Heart left ventricle (tissue), 16 donors: ENCODE measurements at regions not wholly inside any gene's neighbourhood (a gene's known extent, or its start where the extent isn't known, plus 50 kb on each side); places are given as distances from the start of the nearest gene placed in this dataset.

ENCODE experiments used
- ATAC-seq, 4 donors: fragments of 200-7000 bp; cut with Tn5 transposase; one replicate each; pipeline ENCODE4 v1.9.1; 2020 to 2022; ENCODE audit warnings: moderate library complexity in 4 of 4, mild to moderate bottlenecking in 3 of 4, moderate number of reproducible peaks in 1 of 4
- DNase-seq, 5 donors: peaks; one replicate each; pipeline ENCODE4 v3.0.0-alpha.2; 2020
- H3K27ac ChIP-seq, 12 donors: fragments of 200-600 bp; sonication (generic) in 4 of 12; one replicate each; pipeline versions ENCODE4 v1.5.0 to v1.8.0; 2016 to 2022; ENCODE audit warnings: mild to moderate bottlenecking in 2 of 12
- H3K27me3 ChIP-seq, 9 donors: fragments of 200-600 bp; sonication (generic) in 2 of 9; one replicate each; pipeline versions ENCODE4 v1.5.1 to v1.8.0; 2016 to 2022; ENCODE audit warnings: mild to moderate bottlenecking in 3 of 9
- H3K36me3 ChIP-seq, 9 donors: fragments of 200-600 bp; sonication (generic) in 2 of 9; one replicate each; pipeline versions ENCODE4 v1.5.0 to v1.8.0; 2018 to 2022; ENCODE audit warnings: mild to moderate bottlenecking in 2 of 9
- H3K4me1 ChIP-seq, 12 donors: fragments of 200-600 bp; sonication (generic) in 4 of 12; one replicate each; pipeline versions ENCODE4 v1.5.0 to v1.8.0; 2016 to 2022; ENCODE audit warnings: mild to moderate bottlenecking in 3 of 12
- H3K4me3 ChIP-seq, 12 donors: fragments of 200-600 bp; sonication (generic) in 4 of 12; one replicate each; pipeline versions ENCODE4 v1.5.0 to v1.8.0; 2017 to 2022; ENCODE audit warnings: mild to moderate bottlenecking in 9 of 12, moderate library complexity in 4 of 12
- H3K9me3 ChIP-seq, 12 donors: fragments of 200-600 bp; sonication (generic) in 4 of 12; one replicate each; pipeline versions ENCODE4 v1.5.0 to v1.8.0; 2016 to 2022; ENCODE audit warnings: mild to moderate bottlenecking in 1 of 12
- CTCF ChIP-seq, 12 donors: fragments of 200-600 bp; sonication (generic) in 4 of 12; IDR thresholded peaks; one replicate each; pipeline versions ENCODE4 v1.5.0 to v1.8.0; 2018 to 2022; ENCODE audit warnings: antibody characterized with exemption in 12 of 12, mild to moderate bottlenecking in 5 of 12
- POLR2A ChIP-seq, 2 donors: fragments of 450-650 bp; IDR thresholded peaks; one replicate each; pipeline ENCODE4 v1.6.1; 2017; ENCODE audit warnings: antibody characterized with exemption in 2 of 2, mild to moderate bottlenecking in 2 of 2, moderate library complexity in 2 of 2
- WGBS, 4 donors: extraction: QIAGEN DNeasy Blood & Tissue Kit in 2 of 4; methylation state at CpG; one replicate each; pipeline versions ENCODE4 v1.1.5 to v1.1.7; 2013 to 2018; 5-methylcytosine and 5-hydroxymethylcytosine counted together
- intact Hi-C, 10 donors: fragments of 100-400 bp; cut with DNase I; formaldehyde crosslinking; loops; one replicate each; pipeline versions ENCODE4 v1.11.1 to v1.14.2; 2022
- donor health status: ischemic (EF 13 %, LVEDD 7.1; RV severe dilation, severe dysfunction).
- donor health status: healthy with polysubstance abuse.
- donor health status: DM: no; HTN: yes; CAD: no.
- donor health status: DM: no; HTN: no; CAD: no.
- donor health status: ischemic (EF 25% LVEDD 6.9; RV normal size, moderate dysfunction).
- donor health status: ischemic (EF 25% LVEDD 5.7; RV mildly dilated, moderate dysfunction).
- donor health status: healthy.
- donor health status: DM: yes; HTN: yes; CAD: no.
- donor health status: ischemic (EF 35%, LVEDD 5.7; RV mildly dilated, moderate dysfunction).
- donor health status: nonischemic (EF 11% LVEDD 7.7; RV severe dilation, severe dysfunction).
- donor health status: DM: yes; HTN: yes; CAD: no.
- donor health status: PGD.
- donor health status: ischemic (EF 29% LVEDD 5.4; RV normal size, mild dysfunction).
- donor health status: nonischemic (EF 23%, LVEDD 6.1; RV moderate dilation, normal function).

- H3K9me3 ChIP-seq, result no peaks in the 10 kb centered on the region
- peaks cover 0 to 11% (median 0%) of the 10 kb centered on the region in 9 donors for H3K27me3 ChIP-seq
- no peak overlapping the region for H3K4me3 ChIP-seq
- H3K27ac ChIP-seq, result no peak overlapping the region
- no peak for TF ChIP-seq CTCF (IDR thresholded peaks at IDR 0.05)
- TF ChIP-seq POLR2A (IDR thresholded peaks at IDR 0.05), result no peak
- H3K4me1 ChIP-seq, result no peaks in the 10 kb centered on the region
- no peak for DNase-seq
- ATAC-seq, result no peak
- 46 to 67% (median 62%) methylated on average over 1 of the region's 1 CpG for WGBS, 4 donors
- intact Hi-C loops, result no loop called here
- no peaks in the 10 kb centered on the region for H3K36me3 ChIP-seq
These were observed 332.4 kb upstream of the BRINP1 start for GRCh38 chr9:119701651-119702050.

DNA sequence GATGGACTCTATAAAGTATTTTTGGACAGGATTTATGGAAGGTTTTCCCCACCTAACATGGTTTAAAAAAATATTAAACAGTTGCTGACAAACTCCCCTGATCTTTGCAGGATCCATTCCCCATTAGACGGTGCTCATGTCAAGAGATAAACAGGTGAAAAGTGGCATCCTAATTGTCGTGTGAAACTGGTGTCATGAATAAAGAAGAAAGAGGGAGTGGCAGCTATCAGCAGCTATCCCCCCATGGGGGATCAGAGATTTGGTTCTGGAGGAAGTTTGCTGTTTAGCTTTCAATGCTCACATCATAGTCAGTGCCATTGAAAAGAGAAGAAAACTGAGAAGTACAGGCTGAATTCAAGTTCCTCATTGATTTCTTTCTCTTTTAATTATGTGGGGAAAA, 329.3 kb upstream of the BRINP1 start:
- TF ChIP-seq POLR2A (IDR thresholded peaks at IDR 0.05), result no peak
- Histone ChIP-seq H3K9me3 (no peaks in the 10 kb centered on the region), H3K27ac (no peak overlapping the region), H3K4me1 (no peaks in the 10 kb centered on the region), H3K27me3 (peaks cover 0 to 15% (median 0%) of the 10 kb centered on the region in 9 donors), H3K36me3 (no peaks in the 10 kb centered on the region), H3K4me3 (no peak overlapping the region)
- DNase-seq (no peak), ATAC-seq (no peak)
- 7 to 19% (median 13%) methylated on average over 2 of the region's 2 CpGs for WGBS, 4 donors
- intact Hi-C loops, result no loop called here

GRCh38 chr9:119697996-119698395, 328.8 kb upstream of the BRINP1 start:
- H3K9me3 ChIP-seq, result no peaks in the 10 kb centered on the region
- no peak for DNase-seq
- no peak overlapping the region for H3K4me3 ChIP-seq
- no peaks in the 10 kb centered on the region for H3K36me3 ChIP-seq
- intact Hi-C loops, result no loop called here
- H3K27me3 ChIP-seq, result peaks cover 0 to 15% (median 0%) of the 10 kb centered on the region in 9 donors
- H3K4me1 ChIP-seq, result no peaks in the 10 kb centered on the region
- ATAC-seq, result no peak
- H3K27ac ChIP-seq, result no peak overlapping the region
- TF ChIP-seq CTCF (IDR thresholded peaks at IDR 0.05) (no peak), POLR2A (IDR thresholded peaks at IDR 0.05) (no peak)
- WGBS, 4 donors, result 10 to 16% (median 13%) methylated on average over 5 of the region's 5 CpGs

- DNase-seq (no peak), ATAC-seq (no peak)
- H3K27ac ChIP-seq, result no peak overlapping the region
- H3K9me3 ChIP-seq, result no peaks in the 10 kb centered on the region
- no peak overlapping the region for H3K4me3 ChIP-seq
- intact Hi-C loops, result no loop called here
- TF ChIP-seq POLR2A (IDR thresholded peaks at IDR 0.05) (no peak), CTCF (IDR thresholded peaks at IDR 0.05) (no peak)
- no peaks in the 10 kb centered on the region for H3K4me1 ChIP-seq
- WGBS, 4 donors, result 11 to 17% (median 12%) methylated on average over 4 of the region's 4 CpGs
- H3K27me3 ChIP-seq, result peaks cover 0 to 5% (median 0%) of the 10 kb centered on the region in 9 donors
- H3K36me3 ChIP-seq, result no peaks in the 10 kb centered on the region
These were observed 320.6 kb upstream of the BRINP1 start for GRCh38 chr9:119689879-119690278.

DNA sequence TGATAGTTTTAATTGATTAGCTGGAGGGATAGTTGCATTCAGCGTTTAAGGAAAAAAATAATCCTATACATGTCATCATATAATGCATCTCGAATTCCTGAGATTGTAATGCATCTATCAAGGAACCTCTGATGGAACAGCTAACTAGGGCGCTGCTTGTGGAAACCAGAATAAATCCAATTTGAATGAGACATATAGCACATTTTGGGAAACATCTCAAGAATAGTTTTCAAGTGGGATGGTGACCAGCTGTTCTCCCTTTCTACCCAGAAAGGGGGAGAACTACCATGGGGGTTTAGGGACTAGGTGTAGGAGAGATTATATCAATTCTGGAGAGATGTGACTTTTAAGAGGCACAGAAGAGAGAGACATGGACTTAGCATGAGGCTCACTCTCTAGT, 319.3 kb upstream of the BRINP1 start:
- WGBS, 4 donors, result 56 to 66% (median 61%) methylated on average over 3 of the region's 3 CpGs

More for the DNA sequence above, 319.3 kb upstream of the BRINP1 start:
- Histone ChIP-seq H3K4me3 (no peak overlapping the region), H3K27me3 (no peaks in the 10 kb centered on the region), H3K4me1 (no peaks in the 10 kb centered on the region), H3K36me3 (no peaks in the 10 kb centered on the region), H3K27ac (no peak overlapping the region), H3K9me3 (no peaks in the 10 kb centered on the region)
- intact Hi-C loops, result no loop called here
- no peak for TF ChIP-seq POLR2A (IDR thresholded peaks at IDR 0.05)
- no peak for TF ChIP-seq CTCF (IDR thresholded peaks at IDR 0.05)
- ATAC-seq, result no peak
- no peak for DNase-seq
